LNCaP clone FGC (cell line): ENCODE measurements at regions not wholly inside any gene's neighbourhood (a gene's known extent, or its start where the extent isn't known, plus 50 kb on each side); places are given as distances from the start of the nearest gene placed in this dataset.
"Not testable (repeated sequence)": the region's sequence is repeated elsewhere in the genome, so short reads cannot be mapped to it uniquely, and the experiment has no call there.

Experiments
- DNase-seq: peaks from one replicate; pipeline ENCODE4 v3.0.0-alpha.2; 2011; ENCODE audit warnings: low read depth
- H3K4me3 ChIP-seq: 2 replicates; pipeline ENCODE4 v1.5.1; 2011; ENCODE audit warnings: mild to moderate bottlenecking, low read depth, low read length, control low read depth
- CTCF ChIP-seq: IDR thresholded peaks from 2 replicates; pipeline ENCODE4 v1.5.1; 2012; ENCODE audit warnings: mild to moderate bottlenecking; ENCODE audit not compliant: control insufficient read depth, insufficient read depth; ENCODE audit errors: extremely low read depth

GRCh38 chr6:134619077-134619476 is 301.2 kb upstream of the SGK1 start:
- no peak overlapping the region for H3K4me3 ChIP-seq
- DNase-seq = no peak
- no peak for TF ChIP-seq CTCF

GRCh38 chr6:134614606-134615485 is 296.9 kb upstream of the SGK1 start:
- no peak for DNase-seq
- no peak for TF ChIP-seq CTCF
- H3K4me3 ChIP-seq = no peak overlapping the region

- DNase-seq, H3K4me3 ChIP-seq: not testable (repeated sequence)
These were observed 294.2 kb upstream of the SGK1 start for GRCh38 chr6:134612128-134612527.

- no peak overlapping the region for H3K4me3 ChIP-seq
- TF ChIP-seq CTCF = no peak
- no peak for DNase-seq
These were observed 292.5 kb upstream of the SGK1 start for GRCh38 chr6:134610411-134610810.

- no peak for DNase-seq
- no peak overlapping the region for H3K4me3 ChIP-seq
- TF ChIP-seq CTCF = no peak
These were observed 291.9 kb upstream of the SGK1 start for GRCh38 chr6:134609716-134610261.

GRCh38 chr6:134607411-134607810 is 289.5 kb upstream of the SGK1 start:
- no peak overlapping the region for H3K4me3 ChIP-seq
- no peak for DNase-seq
- no peak for TF ChIP-seq CTCF

GRCh38 chr6:134605034-134605433 is 287.1 kb upstream of the SGK1 start:
- H3K4me3 ChIP-seq = no peak overlapping the region
- no peak for DNase-seq
- TF ChIP-seq CTCF = no peak
